Effector memory CD8-positive, alpha-beta T cell (primary cell): ENCODE measurements at regions not wholly inside any gene's neighbourhood (a gene's known extent, or its start where the extent isn't known, plus 50 kb on each side); places are given as distances from the start of the nearest gene placed in this dataset.

Source experiments
- ATAC-seq: fragments of 150-1000 bp; cut with Tn5 transposase; replicated peaks from 2 replicates; pipeline ENCODE4 v1.10.0; 2021; ENCODE audit warnings: mild to moderate bottlenecking, moderate library complexity
- DNase-seq, 3 experiments: peaks; one replicate each; pipeline ENCODE4 v3.0.0; 2021
- H3K27ac Mint-ChIP-seq, 2 donors: one replicate each; pipeline ENCODE4 v1.8.0; 2022; ENCODE audit warnings: mild to moderate bottlenecking in 2 of 2, mixed read lengths in 2 of 2, moderate library complexity in 2 of 2
- H3K27me3 Mint-ChIP-seq, 2 donors: one replicate each; pipeline ENCODE4 v1.8.0; 2022; ENCODE audit warnings: mixed read lengths in 2 of 2
- H3K36me3 Mint-ChIP-seq: one replicate; pipeline ENCODE4 v1.8.0; 2022; ENCODE audit warnings: mild to moderate bottlenecking, moderate library complexity, mixed read lengths; ENCODE audit not compliant: insufficient read depth
- H3K4me1 Mint-ChIP-seq, 2 donors: one replicate each; pipeline ENCODE4 v1.8.0; 2022; ENCODE audit warnings: low read depth in 2 of 2, mixed read lengths in 2 of 2
- H3K4me3 Mint-ChIP-seq, 2 donors: one replicate each; pipeline ENCODE4 v1.8.0; 2022; ENCODE audit warnings: mild to moderate bottlenecking in 2 of 2, mixed read lengths in 2 of 2, moderate library complexity in 2 of 2
- H3K9me3 Mint-ChIP-seq, 2 donors: one replicate each; pipeline ENCODE4 v1.8.0; 2022; ENCODE audit warnings: mixed read lengths in 2 of 2

DNA sequence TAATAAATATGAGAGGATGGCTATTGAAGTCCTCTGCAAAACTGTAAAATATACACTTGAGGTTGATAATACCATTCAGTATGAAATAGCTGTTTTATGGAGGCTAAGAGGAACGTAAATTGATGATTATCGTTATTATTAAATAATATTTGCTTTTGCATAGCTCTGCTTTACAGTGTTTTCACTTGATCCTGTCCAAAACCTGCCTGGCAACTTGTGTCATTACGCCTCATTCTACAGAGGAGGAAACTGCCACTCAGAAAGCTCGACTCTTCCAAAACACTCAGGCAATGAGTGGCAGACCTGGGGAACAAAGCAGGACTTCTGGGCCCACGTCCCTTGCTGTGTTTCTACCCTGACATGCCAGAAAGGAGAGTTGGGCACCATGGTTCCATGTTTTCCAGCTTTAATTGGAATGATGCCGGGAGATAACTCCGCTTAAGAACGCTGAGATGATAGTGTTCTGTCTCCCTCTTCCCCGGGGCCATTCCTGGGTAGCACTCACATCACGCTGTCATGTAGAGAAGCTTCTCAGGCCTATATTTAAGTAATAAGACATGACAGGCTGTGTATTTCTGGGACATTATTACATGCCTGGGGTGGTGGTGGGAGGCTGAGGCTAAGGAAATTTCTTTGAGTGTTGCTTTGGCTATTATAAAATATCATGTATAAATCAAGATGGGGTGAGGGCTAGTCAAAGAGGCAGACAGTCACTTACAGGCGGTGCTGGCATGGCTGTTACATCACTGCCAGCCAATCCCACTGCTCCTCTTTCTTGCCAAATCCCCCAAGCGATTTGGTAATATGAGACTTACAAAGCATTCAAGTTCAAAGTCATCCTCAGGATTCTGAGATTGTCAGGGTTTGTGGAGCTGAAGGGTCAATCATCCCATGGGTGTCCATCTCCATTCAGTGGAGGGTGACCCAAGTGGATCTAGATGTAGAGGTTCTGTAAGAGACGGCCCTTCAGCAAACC lies 501.7 kb downstream of the INSC start:
- no peaks in the 10 kb centered on the region for H3K4me1 Mint-ChIP-seq
- H3K9me3 Mint-ChIP-seq, result peaks cover 5 to 7% of the 10 kb centered on the region in 2 donors
- H3K4me3 Mint-ChIP-seq, result no peak overlapping the region
- no peaks in the 10 kb centered on the region for H3K36me3 Mint-ChIP-seq
- no peak for ATAC-seq
- H3K27me3 Mint-ChIP-seq, result peaks cover 0 to 9% of the 10 kb centered on the region in 2 donors
- no peak for DNase-seq
- H3K27ac Mint-ChIP-seq, result no peak overlapping the region

DNA sequence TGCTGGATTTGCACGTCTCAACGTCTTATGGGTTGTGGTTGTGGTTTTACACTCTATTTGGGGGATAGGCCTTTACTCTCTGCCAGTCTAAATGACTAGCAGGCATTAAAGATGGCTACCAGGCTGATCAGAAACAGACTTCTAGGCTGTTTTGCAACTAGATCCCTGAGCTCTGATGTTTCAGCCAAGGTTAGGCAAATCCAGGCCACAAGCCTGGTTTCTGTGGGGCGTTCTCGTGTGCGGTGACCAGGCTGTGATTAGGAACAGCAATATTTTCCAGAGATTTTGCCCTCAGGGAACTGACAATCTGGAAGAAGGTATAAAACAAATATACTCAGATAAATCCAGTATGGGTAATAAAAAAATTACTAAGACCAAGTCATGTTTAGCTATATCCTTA lies 502.4 kb downstream of the INSC start:
- Mint-ChIP-seq H3K27me3 (peaks cover 0 to 2% of the 10 kb centered on the region in 2 donors), H3K4me3 (no peak overlapping the region), H3K36me3 (no peaks in the 10 kb centered on the region), H3K27ac (no peak overlapping the region), H3K4me1 (no peaks in the 10 kb centered on the region), H3K9me3 (peaks cover under 1 to 5% of the 10 kb centered on the region in 2 donors)
- ATAC-seq (no peak), DNase-seq (no peak)

DNA sequence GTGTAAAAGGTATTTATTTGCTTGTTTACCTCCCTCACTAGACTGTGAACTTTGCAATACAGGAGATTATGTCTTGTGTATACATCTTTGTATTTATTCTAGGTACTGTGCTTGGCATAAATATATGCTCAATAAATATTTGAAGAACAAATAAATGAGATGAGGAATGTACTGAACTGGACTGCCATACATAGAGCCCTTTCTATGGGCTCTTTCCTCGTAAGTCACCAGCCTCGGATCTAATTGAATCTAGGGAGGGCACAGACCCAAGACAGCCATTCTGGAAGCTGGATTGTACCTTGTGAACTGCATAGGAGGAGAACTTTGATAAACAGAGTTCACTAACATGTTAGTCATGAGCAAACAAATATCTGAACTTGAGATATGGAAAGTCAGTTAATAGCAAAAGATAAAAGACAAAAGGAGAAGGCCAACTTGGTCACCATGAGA lies 503.9 kb downstream of the INSC start:
- no peaks in the 10 kb centered on the region for H3K27me3 Mint-ChIP-seq
- DNase-seq (no peak), ATAC-seq (no peak)
- no peaks in the 10 kb centered on the region for H3K36me3 Mint-ChIP-seq
- no peaks in the 10 kb centered on the region for H3K4me1 Mint-ChIP-seq
- peaks cover 0 to 5% of the 10 kb centered on the region in 2 donors for H3K9me3 Mint-ChIP-seq
- H3K27ac Mint-ChIP-seq, result no peak overlapping the region
- no peak overlapping the region for H3K4me3 Mint-ChIP-seq

DNA sequence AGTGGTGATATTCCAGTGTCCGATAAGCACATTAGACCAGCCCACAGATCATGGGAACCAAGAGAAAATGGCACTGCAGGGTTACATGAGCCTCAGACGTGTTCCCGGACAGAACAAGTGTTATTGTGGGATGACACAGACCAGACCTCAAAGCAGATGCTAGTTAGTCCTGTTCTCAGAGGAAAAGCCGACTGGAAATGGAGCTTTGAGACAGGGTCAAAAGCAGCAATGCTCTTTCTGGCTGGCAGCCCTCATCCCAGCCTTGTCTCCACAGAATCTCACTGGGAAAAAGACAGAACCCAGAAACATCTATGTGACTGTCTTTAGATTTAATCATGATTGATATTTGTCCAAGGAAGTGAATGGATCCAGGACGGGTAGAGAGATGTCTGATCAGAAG lies 506.8 kb downstream of the INSC start:
- peaks cover 0 to 2% of the 10 kb centered on the region in 2 donors for H3K9me3 Mint-ChIP-seq
- ATAC-seq (no peak), DNase-seq (no peak)
- H3K4me3 Mint-ChIP-seq, result no peak overlapping the region
- no peaks in the 10 kb centered on the region for H3K36me3 Mint-ChIP-seq
- H3K4me1 Mint-ChIP-seq, result no peaks in the 10 kb centered on the region
- no peaks in the 10 kb centered on the region for H3K27me3 Mint-ChIP-seq
- no peak overlapping the region for H3K27ac Mint-ChIP-seq

DNA sequence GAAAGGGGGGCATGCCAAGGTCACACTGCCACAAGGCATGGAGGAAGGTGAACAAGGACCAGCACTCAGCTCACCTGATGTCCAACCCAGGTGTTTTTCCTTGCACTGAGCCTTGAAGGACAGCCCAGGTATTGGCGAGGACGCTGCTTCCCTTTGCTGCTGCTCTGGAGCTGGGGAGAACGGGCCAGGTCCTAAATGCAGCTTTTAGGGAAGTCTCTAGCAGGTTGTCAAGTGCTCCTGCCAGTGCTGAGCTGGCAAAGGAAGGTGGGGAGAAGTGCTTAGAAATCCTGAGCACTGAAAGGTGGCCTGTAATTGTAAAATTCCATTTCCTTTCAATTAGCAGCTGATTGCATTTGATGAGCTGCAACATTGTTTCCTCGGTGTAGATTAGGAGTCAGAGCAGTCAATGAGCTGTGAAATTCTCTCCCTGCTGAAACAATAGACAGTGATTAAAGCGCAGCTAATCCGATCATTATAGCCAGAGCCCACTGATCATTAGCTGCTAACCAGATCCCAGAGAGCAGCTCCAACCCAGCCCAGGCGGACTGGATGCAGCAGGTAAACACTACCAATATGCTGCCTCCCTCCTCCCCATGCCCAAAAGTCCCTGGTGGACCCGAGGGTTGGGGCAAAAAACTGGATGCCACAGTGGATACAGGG lies 507.6 kb downstream of the INSC start:
- H3K36me3 Mint-ChIP-seq, result no peaks in the 10 kb centered on the region
- DNase-seq, result no peak
- H3K4me3 Mint-ChIP-seq, result no peak overlapping the region
- no peaks in the 10 kb centered on the region for H3K4me1 Mint-ChIP-seq
- H3K27ac Mint-ChIP-seq, result no peak overlapping the region
- no peak for ATAC-seq
- H3K9me3 Mint-ChIP-seq, result peaks cover 0 to 2% of the 10 kb centered on the region in 2 donors
- no peaks in the 10 kb centered on the region for H3K27me3 Mint-ChIP-seq

DNA sequence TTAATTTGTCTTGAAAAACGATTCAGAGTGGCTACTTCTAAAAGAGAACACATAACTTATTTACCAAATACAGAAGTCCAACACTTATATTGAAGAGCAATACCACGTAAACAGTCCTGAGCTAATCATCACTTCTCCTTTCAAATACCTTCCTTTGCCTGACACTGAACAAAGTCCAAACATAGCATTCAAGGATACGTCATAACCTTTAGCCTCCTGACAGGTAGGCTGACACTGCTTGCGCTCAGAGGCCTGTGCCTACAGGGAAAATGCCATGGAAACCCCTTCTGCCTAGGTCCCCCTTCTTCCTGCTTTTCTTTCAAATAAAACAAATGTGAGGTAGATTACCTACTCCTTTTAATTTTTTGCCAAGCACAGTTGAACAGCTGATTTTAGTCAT lies 510.0 kb downstream of the INSC start:
- H3K36me3 Mint-ChIP-seq, result no peaks in the 10 kb centered on the region
- ATAC-seq (no peak), DNase-seq (no peak)
- no peaks in the 10 kb centered on the region for H3K27me3 Mint-ChIP-seq
- no peaks in the 10 kb centered on the region for H3K9me3 Mint-ChIP-seq
- H3K4me3 Mint-ChIP-seq, result no peak overlapping the region
- H3K27ac Mint-ChIP-seq, result no peak overlapping the region
- H3K4me1 Mint-ChIP-seq, result no peaks in the 10 kb centered on the region

DNA sequence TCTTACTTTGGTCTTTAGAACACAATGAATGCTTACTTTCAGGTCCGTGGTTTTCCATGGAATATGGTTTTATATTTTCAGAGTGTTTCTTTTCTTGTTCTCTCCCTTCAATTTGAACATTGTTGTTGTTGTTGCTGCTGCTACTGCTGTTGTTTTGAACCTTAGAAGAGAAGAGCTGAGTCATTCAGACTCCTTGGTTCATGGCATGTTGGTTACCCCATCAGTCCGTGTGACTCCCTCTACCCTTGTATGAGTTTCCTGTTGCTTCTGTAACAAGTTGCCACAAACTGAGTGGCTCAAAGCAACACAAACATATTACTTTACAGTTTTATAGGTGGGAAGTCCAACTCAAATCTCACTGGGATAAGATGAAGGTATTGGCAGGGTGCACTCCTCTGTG lies 511.0 kb downstream of the INSC start:
- Mint-ChIP-seq H3K27ac (no peak overlapping the region), H3K4me3 (no peak overlapping the region)
- DNase-seq, result no peak

DNA sequence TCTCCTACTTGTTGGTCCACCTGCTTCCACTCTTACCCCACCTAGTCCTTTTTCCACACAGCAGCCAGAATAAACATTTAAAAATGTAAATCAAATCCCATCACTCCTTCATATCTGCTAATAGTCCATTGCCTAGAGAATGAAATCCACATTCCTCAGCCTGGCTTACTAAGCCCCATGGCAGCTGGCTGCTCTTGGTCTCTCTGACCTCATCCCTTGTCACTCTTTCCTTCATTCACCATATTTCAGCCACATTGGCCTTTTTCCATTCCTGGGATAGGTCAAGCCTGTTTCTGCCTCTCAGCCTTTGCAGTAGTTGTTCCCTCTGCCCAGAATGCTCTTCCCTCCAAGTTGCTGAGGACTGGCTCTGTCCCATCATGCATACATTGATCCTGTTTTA lies 512.8 kb downstream of the INSC start:
- Mint-ChIP-seq H3K27me3 (no peaks in the 10 kb centered on the region), H3K36me3 (no peaks in the 10 kb centered on the region), H3K4me3 (no peak overlapping the region), H3K4me1 (no peaks in the 10 kb centered on the region), H3K27ac (no peak overlapping the region), H3K9me3 (no peaks in the 10 kb centered on the region)
- ATAC-seq (no peak), DNase-seq (no peak)

More for the DNA sequence above, 511.0 kb downstream of the INSC start:
- Mint-ChIP-seq H3K9me3 (no peaks in the 10 kb centered on the region), H3K27me3 (no peaks in the 10 kb centered on the region), H3K4me1 (no peaks in the 10 kb centered on the region), H3K36me3 (no peaks in the 10 kb centered on the region)
- no peak for ATAC-seq

DNA sequence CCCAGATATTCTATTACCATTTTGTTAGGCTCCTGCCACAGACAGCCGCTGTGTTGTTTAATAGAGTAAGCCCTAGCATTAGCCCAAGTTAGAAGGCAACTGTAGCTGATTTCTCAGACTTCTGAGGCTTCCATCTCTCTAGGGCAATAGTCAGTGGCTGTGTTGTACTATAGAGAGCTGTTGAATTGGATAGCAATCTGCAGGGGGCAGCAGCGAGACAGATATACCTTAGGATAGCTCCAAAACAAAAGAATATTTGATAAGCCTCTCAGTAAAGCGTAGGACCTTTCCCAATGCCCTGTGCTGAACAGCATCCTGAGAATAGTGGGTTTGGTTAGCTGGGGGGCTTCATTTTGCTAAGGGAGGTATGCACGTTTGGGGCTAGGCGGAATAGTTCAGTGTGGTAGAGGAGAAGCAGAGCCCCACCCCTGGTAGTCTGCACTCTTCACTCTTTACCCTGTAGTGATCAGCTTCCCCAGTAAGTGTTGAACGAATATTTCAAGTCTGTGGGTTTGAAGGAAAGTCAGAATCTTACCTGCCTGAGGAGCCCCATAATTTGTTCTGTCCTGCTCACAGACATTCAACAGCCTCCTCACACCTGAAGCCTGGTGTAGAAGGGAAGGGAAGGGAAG lies 515.1 kb downstream of the INSC start:
- Mint-ChIP-seq H3K36me3 (no peaks in the 10 kb centered on the region), H3K27me3 (no peaks in the 10 kb centered on the region), H3K4me1 (no peaks in the 10 kb centered on the region), H3K27ac (no peak overlapping the region), H3K4me3 (no peak overlapping the region), H3K9me3 (peaks cover 0 to 1% of the 10 kb centered on the region in 2 donors)
- ATAC-seq (no peak), DNase-seq (no peak)

DNA sequence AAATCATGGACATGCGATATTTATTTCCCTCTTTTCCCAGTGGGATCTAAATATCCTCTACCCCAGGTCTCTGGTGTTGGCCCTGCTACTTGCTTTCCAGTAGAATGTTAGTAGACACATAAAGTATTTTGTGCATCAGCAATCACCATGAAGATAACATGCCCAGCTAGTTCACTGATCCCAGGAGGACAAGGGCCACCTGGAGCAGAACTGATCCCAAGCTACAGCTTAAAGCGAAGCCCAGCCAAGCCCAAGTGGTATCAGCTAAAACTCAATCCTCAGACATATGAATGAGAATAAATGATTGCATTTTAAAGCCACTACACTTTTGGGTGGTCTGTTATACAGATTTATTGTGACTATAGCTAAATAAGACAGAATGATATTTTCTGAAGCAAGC lies 516.2 kb downstream of the INSC start:
- no peak overlapping the region for H3K27ac Mint-ChIP-seq
- H3K9me3 Mint-ChIP-seq, result peaks cover 0 to 1% of the 10 kb centered on the region in 2 donors
- no peaks in the 10 kb centered on the region for H3K4me1 Mint-ChIP-seq
- DNase-seq (no peak), ATAC-seq (no peak)
- H3K27me3 Mint-ChIP-seq, result no peaks in the 10 kb centered on the region
- H3K4me3 Mint-ChIP-seq, result no peak overlapping the region
- H3K36me3 Mint-ChIP-seq, result no peaks in the 10 kb centered on the region

DNA sequence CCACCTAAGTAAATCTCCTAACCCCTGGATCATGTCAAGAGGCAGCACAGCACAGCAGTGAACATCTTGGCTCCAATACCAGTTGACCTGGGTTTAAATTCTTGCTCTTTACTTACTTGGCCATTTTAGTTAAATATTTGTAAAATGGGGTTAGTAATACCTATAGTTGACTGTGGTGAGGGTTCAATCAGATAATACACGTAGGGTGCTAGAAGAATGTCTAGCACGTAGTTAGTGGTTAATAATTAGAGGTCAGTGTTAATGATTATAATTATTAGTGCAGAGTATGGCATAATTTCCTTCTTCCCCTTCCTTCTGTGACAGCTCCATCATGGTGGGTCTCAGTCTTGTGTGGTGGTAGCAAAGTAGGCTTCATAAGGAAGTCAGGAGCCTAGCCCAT lies 520.8 kb downstream of the INSC start:
- no peak overlapping the region for H3K27ac Mint-ChIP-seq
- H3K4me1 Mint-ChIP-seq, result no peaks in the 10 kb centered on the region
- no peaks in the 10 kb centered on the region for H3K27me3 Mint-ChIP-seq
- no peak for ATAC-seq
- peaks cover 0 to 1% of the 10 kb centered on the region in 2 donors for H3K9me3 Mint-ChIP-seq
- no peak overlapping the region for H3K4me3 Mint-ChIP-seq
- H3K36me3 Mint-ChIP-seq, result no peaks in the 10 kb centered on the region
- no peak for DNase-seq

DNA sequence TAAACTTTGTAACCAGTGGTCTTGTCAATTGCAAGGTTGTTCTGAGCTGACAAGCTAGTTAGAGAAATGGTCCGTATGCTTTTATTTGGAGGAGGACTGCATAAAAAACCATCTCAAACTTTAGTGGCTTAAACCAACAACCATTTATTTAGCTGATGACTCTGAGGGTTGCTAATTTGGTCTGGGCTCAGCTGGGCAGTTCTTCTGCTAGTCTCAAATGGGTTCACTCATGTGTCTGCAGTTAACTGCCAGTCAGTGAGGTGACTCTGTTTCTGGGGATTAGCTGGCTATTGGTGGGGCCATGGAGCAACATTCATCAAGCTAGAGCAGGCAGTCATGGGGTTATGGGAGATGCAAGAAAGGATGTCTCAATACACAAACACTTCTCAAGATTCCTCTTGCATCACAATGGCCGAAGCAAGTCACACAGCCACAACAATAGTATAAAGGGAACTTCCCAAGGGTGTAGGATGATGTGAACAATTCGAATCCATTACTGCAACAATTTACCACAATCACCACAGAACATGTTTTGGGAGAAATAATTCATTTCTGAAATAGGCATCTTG lies 521.9 kb downstream of the INSC start:
- Mint-ChIP-seq H3K4me1 (no peaks in the 10 kb centered on the region), H3K36me3 (no peaks in the 10 kb centered on the region), H3K27me3 (no peaks in the 10 kb centered on the region), H3K27ac (no peak overlapping the region), H3K9me3 (peaks cover 0 to 1% of the 10 kb centered on the region in 2 donors), H3K4me3 (no peak overlapping the region)
- ATAC-seq (no peak), DNase-seq (no peak)

DNA sequence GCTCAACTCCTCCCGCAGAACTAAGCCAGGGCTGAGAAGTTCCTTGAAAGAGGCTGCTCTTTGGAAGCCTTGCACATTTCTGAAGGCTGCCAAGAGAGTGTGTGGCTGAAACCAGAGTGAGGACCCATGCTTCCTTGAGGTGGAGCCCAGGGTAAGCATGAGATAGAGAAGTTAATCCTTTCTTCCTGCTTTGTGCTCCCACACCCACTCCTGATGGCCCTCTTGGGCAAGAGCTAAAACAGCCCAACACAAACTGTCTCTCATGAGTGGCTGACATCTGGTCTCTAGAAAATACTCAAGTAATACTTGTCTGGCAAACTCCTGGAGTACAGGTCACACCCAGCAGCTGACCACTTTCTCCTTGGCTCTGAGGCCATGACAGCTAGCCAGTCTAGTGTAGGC lies 523.7 kb downstream of the INSC start:
- no peaks in the 10 kb centered on the region for H3K27me3 Mint-ChIP-seq
- H3K27ac Mint-ChIP-seq, result no peak overlapping the region
- H3K4me1 Mint-ChIP-seq, result no peaks in the 10 kb centered on the region
- DNase-seq (no peak), ATAC-seq (no peak)
- no peak overlapping the region for H3K4me3 Mint-ChIP-seq
- peaks cover 0 to 1% of the 10 kb centered on the region in 2 donors for H3K9me3 Mint-ChIP-seq
- no peaks in the 10 kb centered on the region for H3K36me3 Mint-ChIP-seq
